Fibroblast of lung (primary cell): ENCODE measurements at regions not wholly inside any gene's neighbourhood (a gene's known extent, or its start where the extent isn't known, plus 50 kb on each side); places are given as distances from the start of the nearest gene placed in this dataset.

Experiments
- DNase-seq, 2 donors: peaks; one replicate each; pipeline versions ENCODE4 v3.0.0 to v3.0.0-alpha.2; 2010; ENCODE audit warnings: low read depth in 2 of 2
- H2AFZ ChIP-seq: 2 replicates; pipeline ENCODE4 v1.5.1; 2012; ENCODE audit warnings: low read length, control low read depth, inconsistent platforms
- H3K27ac ChIP-seq: 2 replicates; pipeline ENCODE4 v1.5.1; 2011; ENCODE audit warnings: low read length, control low read depth; ENCODE audit not compliant: insufficient read depth
- H3K27me3 ChIP-seq: 2 replicates; pipeline ENCODE4 v1.5.1; 2011; ENCODE audit warnings: mild to moderate bottlenecking, low read length; ENCODE audit not compliant: control insufficient read depth, insufficient read depth
- H3K36me3 ChIP-seq: 2 replicates; pipeline ENCODE4 v1.5.1; 2011; ENCODE audit warnings: low read length; ENCODE audit not compliant: control insufficient read depth, insufficient read depth
- H3K4me1 ChIP-seq: 2 replicates; pipeline ENCODE4 v1.5.1; 2011; ENCODE audit warnings: low read length; ENCODE audit not compliant: control insufficient read depth, insufficient read depth; ENCODE audit errors: extremely low read depth
- H3K4me2 ChIP-seq: 2 replicates; pipeline ENCODE4 v1.5.1; 2011; ENCODE audit warnings: low read length, control low read depth; ENCODE audit not compliant: insufficient read depth; ENCODE audit errors: extremely low read depth
- H3K4me3 ChIP-seq, 4 experiments: fragments of 200-600 bp in 1 of 4; sonication (generic) in 1 of 4; replicated peaks in 1 of 4; 2 replicates each; pipeline ENCODE4 v1.5.1; 2011 to 2016; ENCODE audit warnings: low read length in 4 of 4, low read depth in 3 of 4, mild to moderate bottlenecking in 3 of 4, control low read depth in 2 of 4, inconsistent platforms in 1 of 4, mixed read lengths in 1 of 4; ENCODE audit not compliant: insufficient read depth in 1 of 4; ENCODE audit errors: control extremely low read depth in 1 of 4
- H3K79me2 ChIP-seq: 2 replicates; pipeline ENCODE4 v1.5.1; 2012; ENCODE audit warnings: mild to moderate bottlenecking, low read length, inconsistent platforms; ENCODE audit not compliant: control insufficient read depth, insufficient read depth
- H3K9ac ChIP-seq: 2 replicates; pipeline ENCODE4 v1.5.1; 2011; ENCODE audit warnings: mild to moderate bottlenecking, low read length, control low read depth; ENCODE audit not compliant: insufficient read depth
- H3K9me3 ChIP-seq: 2 replicates; pipeline ENCODE4 v1.5.1; 2012; ENCODE audit warnings: low read depth, low read length; ENCODE audit not compliant: control insufficient read depth, insufficient read depth
- H4K20me1 ChIP-seq: 2 replicates; pipeline ENCODE4 v1.5.1; 2011; ENCODE audit warnings: low read length; ENCODE audit not compliant: control insufficient read depth, insufficient read depth; ENCODE audit errors: extremely low read depth
- CTCF ChIP-seq, 2 donors: IDR thresholded peaks in 1 of 2; conservative IDR thresholded peaks in 1 of 2; 1 replicate in 1 of 2; 2 replicates in 1 of 2; pipeline ENCODE4 v1.5.1; 2011 to 2012; ENCODE audit warnings: low read length in 2 of 2, control low read depth in 1 of 2, inconsistent platforms in 1 of 2, low read depth in 1 of 2, mild to moderate bottlenecking in 1 of 2
- EZH2 ChIP-seq: IDR thresholded peaks from 2 replicates; pipeline ENCODE4 v1.5.1; 2012; ENCODE audit warnings: low read length, control low read depth, mild to moderate bottlenecking; ENCODE audit errors: missing control alignments

DNA sequence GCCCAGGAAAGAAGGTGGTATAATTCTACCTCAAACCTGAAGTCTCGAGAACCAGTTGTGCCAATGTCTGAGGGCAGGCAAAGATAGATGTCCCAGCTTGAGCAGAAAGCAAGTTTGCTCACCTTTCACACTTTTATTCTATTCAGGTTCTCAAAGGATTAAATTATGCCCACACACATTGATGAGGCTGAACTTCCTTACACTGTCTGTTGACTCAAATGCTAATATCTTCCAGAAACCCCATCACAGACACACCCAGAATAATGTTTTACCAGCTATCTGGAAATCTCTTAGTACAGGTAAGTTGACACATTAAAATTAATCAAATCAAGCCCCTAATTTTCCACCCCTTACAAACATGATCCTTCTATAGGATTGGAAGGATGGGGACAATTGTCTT, 605.7 kb downstream of the NUF2 start:
- H3K27me3 ChIP-seq = no peaks in the 10 kb centered on the region
- TF ChIP-seq EZH2 = no peak
- TF ChIP-seq CTCF (conservative IDR thresholded peaks at IDR 0.05 in 1 of 2, IDR thresholded peaks at IDR 0.05 in 1 of 2; ENCODE audit: low read depth in 1 of 2, low read length in 2 of 2) = no peak
- no peak overlapping the region for H3K27ac ChIP-seq
- H3K9ac ChIP-seq = no peak overlapping the region
- H2AFZ ChIP-seq = no peak overlapping the region
- H3K36me3 ChIP-seq = no peaks in the 10 kb centered on the region
- no peaks in the 10 kb centered on the region for H3K4me1 ChIP-seq
- no peak overlapping the region for H3K4me3 ChIP-seq
- no peaks in the 10 kb centered on the region for H3K9me3 ChIP-seq
- no peaks in the 10 kb centered on the region for H4K20me1 ChIP-seq
- H3K79me2 ChIP-seq = no peaks in the 10 kb centered on the region
- no peak for DNase-seq
- no peak overlapping the region for H3K4me2 ChIP-seq

- Histone ChIP-seq H3K4me1 (no peaks in the 10 kb centered on the region), H2AFZ (no peak overlapping the region), H3K79me2 (no peaks in the 10 kb centered on the region), H3K36me3 (no peaks in the 10 kb centered on the region), H3K27me3 (no peaks in the 10 kb centered on the region), H3K9me3 (no peaks in the 10 kb centered on the region), H3K4me3 (no peak overlapping the region), H4K20me1 (no peaks in the 10 kb centered on the region), H3K9ac (no peak overlapping the region), H3K4me2 (no peak overlapping the region), H3K27ac (no peak overlapping the region)
- TF ChIP-seq EZH2 (no peak), CTCF (conservative IDR thresholded peaks at IDR 0.05 in 1 of 2, IDR thresholded peaks at IDR 0.05 in 1 of 2; ENCODE audit: low read depth in 1 of 2, low read length in 2 of 2) (no peak)
- DNase-seq = no peak
These were observed 606.3 kb downstream of the NUF2 start for GRCh38 chr1:163928069-163928468.

DNA sequence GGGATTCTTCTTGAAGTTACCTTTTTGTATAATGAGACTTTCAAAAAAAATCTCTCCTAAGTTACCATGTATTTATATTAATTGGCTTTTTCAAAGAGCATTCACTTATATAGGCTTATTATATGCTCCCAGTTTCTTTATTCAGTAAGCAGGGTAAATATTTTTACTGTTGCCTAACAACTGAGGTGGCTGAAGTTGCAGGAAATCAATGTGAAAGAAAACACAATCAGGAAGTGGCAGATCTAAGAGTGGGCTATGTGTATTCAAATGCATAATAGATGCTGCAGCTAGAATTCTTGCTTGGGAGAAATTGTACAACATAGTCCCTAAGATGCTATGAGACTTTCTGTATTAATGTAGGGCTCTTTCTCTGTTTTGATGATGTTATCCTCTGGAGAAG, 606.9 kb downstream of the NUF2 start:
- Histone ChIP-seq H3K9ac (no peak overlapping the region), H3K36me3 (no peaks in the 10 kb centered on the region), H3K9me3 (no peaks in the 10 kb centered on the region), H3K79me2 (no peaks in the 10 kb centered on the region), H2AFZ (no peak overlapping the region), H3K4me1 (no peaks in the 10 kb centered on the region), H4K20me1 (no peaks in the 10 kb centered on the region), H3K27ac (no peak overlapping the region), H3K27me3 (no peaks in the 10 kb centered on the region), H3K4me3 (no peak overlapping the region), H3K4me2 (no peak overlapping the region)
- no peak for DNase-seq
- no peak for TF ChIP-seq CTCF (conservative IDR thresholded peaks at IDR 0.05 in 1 of 2, IDR thresholded peaks at IDR 0.05 in 1 of 2; ENCODE audit: low read depth in 1 of 2, low read length in 2 of 2)
- no peak for TF ChIP-seq EZH2
